ENCODE measurements at regions not wholly inside any gene's neighbourhood (a gene's known extent, or its start where the extent isn't known, plus 50 kb on each side); places are given as distances from the start of the nearest gene placed in this dataset.

- H3K4me1 ChIP-seq (ENCODE audit: insufficient read depth, low read length, severe bottlenecking), result no peaks in the 10 kb centered on the region
- H3K4me3 ChIP-seq (ENCODE audit: low read depth, low read length, poor library complexity, severe bottlenecking), result no peak overlapping the region
- no peaks in the 10 kb centered on the region for H3K36me3 ChIP-seq (ENCODE audit: insufficient read depth, low read length)
- H3K27me3 ChIP-seq (ENCODE audit: insufficient read depth, low read length), result no peaks in the 10 kb centered on the region
- H3F3A ChIP-seq (ENCODE audit: insufficient read depth, low read length), result no peaks in the 10 kb centered on the region
- no peaks in the 10 kb centered on the region for H3K9me3 ChIP-seq (ENCODE audit: low read length)
- TF ChIP-seq CTCF (IDR thresholded peaks at IDR 0.05; ENCODE audit: low read length), result peak; percentile 67
- TF ChIP-seq EZH2 (IDR thresholded peaks at IDR 0.05; ENCODE audit: borderline replicate concordance, low read length), result no peak
- no peak overlapping the region for H2AFZ ChIP-seq (ENCODE audit: low read length)
- H3K4me2 ChIP-seq (ENCODE audit: low read length), result no peak overlapping the region
- no peak overlapping the region for H3K9ac ChIP-seq (ENCODE audit: low read length)
- H3K27ac ChIP-seq (ENCODE audit: low read depth, low read length, poor library complexity, severe bottlenecking), result no peak overlapping the region
- H3K9me2 ChIP-seq (ENCODE audit: low read depth, low read length), result no peaks in the 10 kb centered on the region
- no peaks in the 10 kb centered on the region for H4K20me1 ChIP-seq (ENCODE audit: insufficient read depth, low read length)
- no peaks in the 10 kb centered on the region for H3K79me2 ChIP-seq (ENCODE audit: insufficient read depth, low read length)
These were observed 622.4 kb upstream of the PKN2 start for GRCh38 chr1:88061492-88062177.

- Histone ChIP-seq H3K27me3 (ENCODE audit: insufficient read depth, low read length) (no peaks in the 10 kb centered on the region), H3F3A (ENCODE audit: insufficient read depth, low read length) (no peaks in the 10 kb centered on the region), H3K27ac (ENCODE audit: low read depth, low read length, poor library complexity, severe bottlenecking) (no peak overlapping the region), H2AFZ (ENCODE audit: low read length) (no peak overlapping the region), H4K20me1 (ENCODE audit: insufficient read depth, low read length) (no peaks in the 10 kb centered on the region), H3K9me3 (ENCODE audit: low read length) (no peaks in the 10 kb centered on the region), H3K9ac (ENCODE audit: low read length) (no peak overlapping the region), H3K4me2 (ENCODE audit: low read length) (no peak overlapping the region), H3K4me3 (ENCODE audit: low read depth, low read length, poor library complexity, severe bottlenecking) (no peak overlapping the region), H3K4me1 (ENCODE audit: insufficient read depth, low read length, severe bottlenecking) (no peaks in the 10 kb centered on the region), H3K9me2 (ENCODE audit: low read depth, low read length) (no peaks in the 10 kb centered on the region), H3K36me3 (ENCODE audit: insufficient read depth, low read length) (no peaks in the 10 kb centered on the region), H3K79me2 (ENCODE audit: insufficient read depth, low read length) (no peaks in the 10 kb centered on the region)
- TF ChIP-seq EZH2 (IDR thresholded peaks at IDR 0.05; ENCODE audit: borderline replicate concordance, low read length) (no peak), CTCF (IDR thresholded peaks at IDR 0.05; ENCODE audit: low read length) (no peak)
These were observed 621.4 kb upstream of the PKN2 start for GRCh38 chr1:88062650-88063153.

GRCh38 chr1:88063605-88064004 lies 620.5 kb upstream of the PKN2 start:
- H3F3A ChIP-seq (ENCODE audit: insufficient read depth, low read length), result no peaks in the 10 kb centered on the region
- no peaks in the 10 kb centered on the region for H3K4me1 ChIP-seq (ENCODE audit: insufficient read depth, low read length, severe bottlenecking)
- H3K4me3 ChIP-seq (ENCODE audit: low read depth, low read length, poor library complexity, severe bottlenecking), result no peak overlapping the region
- no peaks in the 10 kb centered on the region for H3K9me3 ChIP-seq (ENCODE audit: low read length)
- H3K36me3 ChIP-seq (ENCODE audit: insufficient read depth, low read length), result no peaks in the 10 kb centered on the region
- no peak overlapping the region for H2AFZ ChIP-seq (ENCODE audit: low read length)
- TF ChIP-seq EZH2 (IDR thresholded peaks at IDR 0.05; ENCODE audit: borderline replicate concordance, low read length), result no peak
- TF ChIP-seq CTCF (IDR thresholded peaks at IDR 0.05; ENCODE audit: low read length), result no peak
- H3K27ac ChIP-seq (ENCODE audit: low read depth, low read length, poor library complexity, severe bottlenecking), result no peak overlapping the region
- H3K9me2 ChIP-seq (ENCODE audit: low read depth, low read length), result no peaks in the 10 kb centered on the region
- H3K27me3 ChIP-seq (ENCODE audit: insufficient read depth, low read length), result no peaks in the 10 kb centered on the region
- H3K4me2 ChIP-seq (ENCODE audit: low read length), result no peak overlapping the region
- H4K20me1 ChIP-seq (ENCODE audit: insufficient read depth, low read length), result no peaks in the 10 kb centered on the region
- no peaks in the 10 kb centered on the region for H3K79me2 ChIP-seq (ENCODE audit: insufficient read depth, low read length)
- no peak overlapping the region for H3K9ac ChIP-seq (ENCODE audit: low read length)

Data from OCI-LY1 (cell line).